ENCODE measurements at regions not wholly inside any gene's neighbourhood (a gene's known extent, or its start where the extent isn't known, plus 50 kb on each side); places are given as distances from the start of the nearest gene placed in this dataset.
"Not testable (repeated sequence)": the region's sequence is repeated elsewhere in the genome, so short reads cannot be mapped to it uniquely, and the experiment has no call there.

- H3K4me1 ChIP-seq (ENCODE audit: low read length), result no peaks in the 10 kb centered on the region
- H3K27me3 ChIP-seq (ENCODE audit: low read length), result no peaks in the 10 kb centered on the region
- no peak overlapping the region for H3K9ac ChIP-seq (ENCODE audit: low read length)
These were observed 487.0 kb downstream of the CD109 start for GRCh38 chr6:74182992-74183391.

GRCh38 chr6:74181471-74181870 lies 485.5 kb downstream of the CD109 start:
- Histone ChIP-seq H2AFZ (ENCODE audit: low read length) (no peak overlapping the region), H3K9me2 (replicated peaks; ENCODE audit: insufficient read depth, low read length) (no peaks in the 10 kb centered on the region), H3K4me3 (ENCODE audit: low read length) (no peak overlapping the region), H3K9ac (ENCODE audit: low read length) (no peak overlapping the region), H4K20me1 (ENCODE audit: insufficient read depth, low read depth, low read length) (no peaks in the 10 kb centered on the region), H3K9me3 (ENCODE audit: low read length) (no peaks in the 10 kb centered on the region), H3K27ac (ENCODE audit: low read length) (no peak overlapping the region), H3K36me3 (ENCODE audit: insufficient read depth, low read length) (no peaks in the 10 kb centered on the region), H3K4me2 (ENCODE audit: low read depth, low read length, poor library complexity, severe bottlenecking) (no peak overlapping the region), H3K27me3 (ENCODE audit: low read length) (no peaks in the 10 kb centered on the region), H3K4me1 (ENCODE audit: low read length) (no peaks in the 10 kb centered on the region), H3K79me2 (ENCODE audit: low read length) (no peaks in the 10 kb centered on the region)
- DNase-seq, result no peak

More at GRCh38 chr6:74182992-74183391, 487.0 kb downstream of the CD109 start:
- Histone ChIP-seq H3K79me2 (ENCODE audit: low read length) (no peaks in the 10 kb centered on the region), H3K9me2 (replicated peaks; ENCODE audit: insufficient read depth, low read length) (no peaks in the 10 kb centered on the region), H3K9me3 (ENCODE audit: low read length) (no peaks in the 10 kb centered on the region), H3K4me2 (ENCODE audit: low read depth, low read length, poor library complexity, severe bottlenecking) (no peak overlapping the region), H2AFZ (ENCODE audit: low read length) (no peak overlapping the region), H3K4me3 (ENCODE audit: low read length) (no peak overlapping the region), H4K20me1 (ENCODE audit: insufficient read depth, low read depth, low read length) (no peaks in the 10 kb centered on the region), H3K36me3 (ENCODE audit: insufficient read depth, low read length) (no peaks in the 10 kb centered on the region), H3K27ac (ENCODE audit: low read length) (no peak overlapping the region)
- DNase-seq, result no peak

GRCh38 chr6:74177506-74177905 lies 481.5 kb downstream of the CD109 start:
- Histone ChIP-seq H3K9me2 (replicated peaks; ENCODE audit: insufficient read depth, low read length) (no peaks in the 10 kb centered on the region), H3K27me3 (ENCODE audit: low read length) (no peaks in the 10 kb centered on the region), H2AFZ (ENCODE audit: low read length) (no peak overlapping the region), H3K4me3 (ENCODE audit: low read length) (no peak overlapping the region), H3K36me3 (ENCODE audit: insufficient read depth, low read length) (no peaks in the 10 kb centered on the region), H3K27ac (ENCODE audit: low read length) (no peak overlapping the region), H3K4me1 (ENCODE audit: low read length) (no peaks in the 10 kb centered on the region), H3K9me3 (ENCODE audit: low read length) (no peaks in the 10 kb centered on the region), H3K4me2 (ENCODE audit: low read depth, low read length, poor library complexity, severe bottlenecking) (no peak overlapping the region), H4K20me1 (ENCODE audit: insufficient read depth, low read depth, low read length) (no peaks in the 10 kb centered on the region), H3K79me2 (ENCODE audit: low read length) (no peaks in the 10 kb centered on the region), H3K9ac (ENCODE audit: low read length) (no peak overlapping the region)
- no peak for DNase-seq

GRCh38 chr6:74170550-74170949 lies 474.5 kb downstream of the CD109 start:
- not testable (repeated sequence) for H3K27me3 ChIP-seq (ENCODE audit: low read length); H2AFZ ChIP-seq (ENCODE audit: low read length); H3K9ac ChIP-seq (ENCODE audit: low read length); H3K4me2 ChIP-seq (ENCODE audit: low read depth, low read length, poor library complexity, severe bottlenecking); H3K4me3 ChIP-seq (ENCODE audit: low read length); H3K4me1 ChIP-seq (ENCODE audit: low read length); H3K36me3 ChIP-seq (ENCODE audit: insufficient read depth, low read length); H3K27ac ChIP-seq (ENCODE audit: low read length); DNase-seq; H3K79me2 ChIP-seq (ENCODE audit: low read length); H3K9me2 ChIP-seq (replicated peaks; ENCODE audit: insufficient read depth, low read length); H3K9me3 ChIP-seq (ENCODE audit: low read length); H4K20me1 ChIP-seq (ENCODE audit: insufficient read depth, low read depth, low read length)

- Histone ChIP-seq H3K9me3 (ENCODE audit: low read length) (no peaks in the 10 kb centered on the region), H3K4me1 (ENCODE audit: low read length) (no peaks in the 10 kb centered on the region), H2AFZ (ENCODE audit: low read length) (no peak overlapping the region), H3K27ac (ENCODE audit: low read length) (no peak overlapping the region), H3K9me2 (replicated peaks; ENCODE audit: insufficient read depth, low read length) (no peaks in the 10 kb centered on the region), H3K27me3 (ENCODE audit: low read length) (no peaks in the 10 kb centered on the region), H4K20me1 (ENCODE audit: insufficient read depth, low read depth, low read length) (no peaks in the 10 kb centered on the region), H3K79me2 (ENCODE audit: low read length) (no peaks in the 10 kb centered on the region), H3K36me3 (ENCODE audit: insufficient read depth, low read length) (no peaks in the 10 kb centered on the region), H3K4me3 (ENCODE audit: low read length) (no peak overlapping the region), H3K4me2 (ENCODE audit: low read depth, low read length, poor library complexity, severe bottlenecking) (no peak overlapping the region), H3K9ac (ENCODE audit: low read length) (no peak overlapping the region)
- no peak for DNase-seq
These were observed 474.1 kb downstream of the CD109 start for GRCh38 chr6:74170118-74170517.

- Histone ChIP-seq H3K27ac (ENCODE audit: low read length) (no peak overlapping the region), H3K4me3 (ENCODE audit: low read length) (no peak overlapping the region), H3K9ac (ENCODE audit: low read length) (no peak overlapping the region), H3K36me3 (ENCODE audit: insufficient read depth, low read length) (no peaks in the 10 kb centered on the region), H2AFZ (ENCODE audit: low read length) (no peak overlapping the region), H3K9me2 (replicated peaks; ENCODE audit: insufficient read depth, low read length) (no peaks in the 10 kb centered on the region), H4K20me1 (ENCODE audit: insufficient read depth, low read depth, low read length) (no peaks in the 10 kb centered on the region), H3K4me2 (ENCODE audit: low read depth, low read length, poor library complexity, severe bottlenecking) (no peak overlapping the region), H3K4me1 (ENCODE audit: low read length) (no peaks in the 10 kb centered on the region), H3K27me3 (ENCODE audit: low read length) (no peaks in the 10 kb centered on the region), H3K79me2 (ENCODE audit: low read length) (no peaks in the 10 kb centered on the region), H3K9me3 (ENCODE audit: low read length) (no peaks in the 10 kb centered on the region)
- no peak for DNase-seq
These were observed 472.0 kb downstream of the CD109 start for GRCh38 chr6:74167976-74168375.

GRCh38 chr6:74167511-74167910 lies 471.5 kb downstream of the CD109 start:
- Histone ChIP-seq H3K9ac (ENCODE audit: low read length) (no peak overlapping the region), H3K4me3 (ENCODE audit: low read length) (no peak overlapping the region), H3K9me3 (ENCODE audit: low read length) (no peaks in the 10 kb centered on the region), H3K4me1 (ENCODE audit: low read length) (no peaks in the 10 kb centered on the region), H3K27me3 (ENCODE audit: low read length) (no peaks in the 10 kb centered on the region), H3K27ac (ENCODE audit: low read length) (no peak overlapping the region), H3K9me2 (replicated peaks; ENCODE audit: insufficient read depth, low read length) (no peaks in the 10 kb centered on the region), H3K36me3 (ENCODE audit: insufficient read depth, low read length) (no peaks in the 10 kb centered on the region), H3K79me2 (ENCODE audit: low read length) (no peaks in the 10 kb centered on the region), H2AFZ (ENCODE audit: low read length) (no peak overlapping the region), H3K4me2 (ENCODE audit: low read depth, low read length, poor library complexity, severe bottlenecking) (no peak overlapping the region), H4K20me1 (ENCODE audit: insufficient read depth, low read depth, low read length) (no peaks in the 10 kb centered on the region)
- no peak for DNase-seq

GRCh38 chr6:74166849-74167248 lies 470.8 kb downstream of the CD109 start:
- Histone ChIP-seq H3K9ac (ENCODE audit: low read length) (no peak overlapping the region), H3K4me3 (ENCODE audit: low read length) (no peak overlapping the region), H3K27ac (ENCODE audit: low read length) (no peak overlapping the region)

GRCh38 chr6:74161380-74161779 lies 465.4 kb downstream of the CD109 start:
- no peaks in the 10 kb centered on the region for H4K20me1 ChIP-seq (ENCODE audit: insufficient read depth, low read depth, low read length)
- H3K9me2 ChIP-seq (replicated peaks; ENCODE audit: insufficient read depth, low read length), result no peaks in the 10 kb centered on the region; the same call in 1 of the 2 replicates
- no peaks in the 10 kb centered on the region for H3K79me2 ChIP-seq (ENCODE audit: low read length)
- H3K9me3 ChIP-seq (ENCODE audit: low read length), result no peaks in the 10 kb centered on the region
- H3K9ac ChIP-seq (ENCODE audit: low read length), result no peak overlapping the region
- H2AFZ ChIP-seq (ENCODE audit: low read length), result no peak overlapping the region
- no peaks in the 10 kb centered on the region for H3K36me3 ChIP-seq (ENCODE audit: insufficient read depth, low read length)
- no peak for DNase-seq
- H3K4me2 ChIP-seq (ENCODE audit: low read depth, low read length, poor library complexity, severe bottlenecking), result no peak overlapping the region
- no peak overlapping the region for H3K27ac ChIP-seq (ENCODE audit: low read length)
- 0 out of 2 replicates have a peak, but pooled peaks cover 2% of the 10 kb centered on the region for H3K27me3 ChIP-seq (ENCODE audit: low read length)
- H3K4me3 ChIP-seq (ENCODE audit: low read length), result no peak overlapping the region
- H3K4me1 ChIP-seq (ENCODE audit: low read length), result no peaks in the 10 kb centered on the region

More at GRCh38 chr6:74166849-74167248, 470.8 kb downstream of the CD109 start:
- Histone ChIP-seq H3K9me3 (ENCODE audit: low read length) (no peaks in the 10 kb centered on the region), H3K79me2 (ENCODE audit: low read length) (no peaks in the 10 kb centered on the region), H4K20me1 (ENCODE audit: insufficient read depth, low read depth, low read length) (no peaks in the 10 kb centered on the region), H3K36me3 (ENCODE audit: insufficient read depth, low read length) (no peaks in the 10 kb centered on the region), H3K9me2 (replicated peaks; ENCODE audit: insufficient read depth, low read length) (no peaks in the 10 kb centered on the region), H3K4me2 (ENCODE audit: low read depth, low read length, poor library complexity, severe bottlenecking) (no peak overlapping the region), H3K4me1 (ENCODE audit: low read length) (no peaks in the 10 kb centered on the region), H3K27me3 (ENCODE audit: low read length) (no peaks in the 10 kb centered on the region), H2AFZ (ENCODE audit: low read length) (no peak overlapping the region)
- no peak for DNase-seq

Measured in Karpas-422 (cell line).